H9 (cell line): ENCODE measurements at regions not wholly inside any gene's neighbourhood (a gene's known extent, or its start where the extent isn't known, plus 50 kb on each side); places are given as distances from the start of the nearest gene placed in this dataset.

Experiments used
- DNase-seq: peaks from one replicate; pipeline ENCODE4 v3.0.0-alpha.2; 2017
- H2AFZ ChIP-seq: one replicate; pipeline ENCODE4 v1.6.1; 2013; ENCODE audit warnings: mild to moderate bottlenecking, low read length, control low read depth, moderate library complexity
- H2AK5ac ChIP-seq: 2 replicates; pipeline ENCODE4 v1.6.1; 2013; ENCODE audit warnings: low read length, control low read depth, mixed read lengths; ENCODE audit not compliant: insufficient read length
- H2BK120ac ChIP-seq: one replicate; pipeline ENCODE4 v1.6.1; 2013; ENCODE audit warnings: low read depth, mild to moderate bottlenecking, low read length, control low read depth, inconsistent platforms; ENCODE audit not compliant: poor library complexity, severe bottlenecking
- H2BK12ac ChIP-seq: 2 replicates; pipeline ENCODE4 v1.6.1; 2013; ENCODE audit warnings: low read length, control low read depth, mixed read lengths, low read depth; ENCODE audit not compliant: insufficient read length
- H2BK15ac ChIP-seq: 2 replicates; pipeline ENCODE4 v1.6.1; 2013; ENCODE audit warnings: low read depth, low read length, control low read depth
- H2BK20ac ChIP-seq: one replicate; pipeline ENCODE4 v1.6.1; 2013; ENCODE audit warnings: low read depth, mild to moderate bottlenecking, low read length, control low read depth, inconsistent platforms; ENCODE audit not compliant: poor library complexity, severe bottlenecking
- H2BK5ac ChIP-seq: 2 replicates; pipeline ENCODE4 v1.6.1; 2013; ENCODE audit warnings: low read length, control low read depth, mixed read lengths; ENCODE audit not compliant: insufficient read length
- H3K14ac ChIP-seq: 2 replicates; pipeline ENCODE4 v1.6.1; 2013; ENCODE audit warnings: low read length, control low read depth; ENCODE audit not compliant: insufficient read depth
- H3K18ac ChIP-seq: 2 replicates; pipeline ENCODE4 v1.6.1; 2013; ENCODE audit warnings: low read depth, mild to moderate bottlenecking, mixed read lengths, low read length, control low read depth; ENCODE audit not compliant: insufficient read length
- H3K23ac ChIP-seq: 2 replicates; pipeline ENCODE4 v1.6.1; 2013; ENCODE audit warnings: low read length, control low read depth, mixed read lengths, low read depth; ENCODE audit not compliant: insufficient read length
- H3K23me2 ChIP-seq: 2 replicates; pipeline ENCODE4 v1.6.1; 2013; ENCODE audit warnings: low read depth, mild to moderate bottlenecking, mixed read lengths, low read length, control low read depth; ENCODE audit not compliant: insufficient read length, poor library complexity, severe bottlenecking
- H3K27ac ChIP-seq: 2 replicates; pipeline ENCODE4 v1.5.1; 2013; ENCODE audit warnings: low read length, control low read depth, mixed read lengths, low read depth; ENCODE audit not compliant: insufficient read length
- H3K27me3 ChIP-seq: 2 replicates; pipeline ENCODE4 v1.6.1; 2013; ENCODE audit warnings: low read length, control low read depth, inconsistent platforms; ENCODE audit not compliant: insufficient read depth
- H3K4ac ChIP-seq: 2 replicates; pipeline ENCODE4 v1.6.1; 2013; ENCODE audit warnings: low read depth, mild to moderate bottlenecking, control low read depth, inconsistent platforms, low read length, moderate library complexity
- H3K4me1 ChIP-seq: 2 replicates; pipeline ENCODE4 v1.6.1; 2013; ENCODE audit warnings: low read length, control low read depth, inconsistent platforms; ENCODE audit not compliant: insufficient read depth
- H3K4me2 ChIP-seq: 2 replicates; pipeline ENCODE4 v1.6.1; 2013; ENCODE audit warnings: low read length, control low read depth, mixed read lengths; ENCODE audit not compliant: insufficient read length, insufficient read depth
- H3K56ac ChIP-seq: 2 replicates; pipeline ENCODE4 v1.6.1; 2013; ENCODE audit warnings: low read depth, mild to moderate bottlenecking, mixed read lengths, low read length, control low read depth; ENCODE audit not compliant: insufficient read length
- H3K79me1 ChIP-seq: 2 replicates; pipeline ENCODE4 v1.6.1; 2013; ENCODE audit warnings: low read depth, mild to moderate bottlenecking, moderate library complexity, low read length, control low read depth, inconsistent platforms; ENCODE audit not compliant: insufficient read depth, poor library complexity, severe bottlenecking
- H3K79me2 ChIP-seq: 2 replicates; pipeline ENCODE4 v1.6.1; 2013; ENCODE audit warnings: low read length, control low read depth, inconsistent platforms; ENCODE audit not compliant: insufficient read depth
- H3K9ac ChIP-seq: 2 replicates; pipeline ENCODE4 v1.6.1; 2013; ENCODE audit warnings: low read length, control low read depth, mixed read lengths; ENCODE audit not compliant: insufficient read length; ENCODE audit errors: extremely low read depth
- H3K9me3 ChIP-seq: one replicate; pipeline ENCODE4 v1.6.1; 2013; ENCODE audit warnings: low read depth, low read length, inconsistent platforms; ENCODE audit not compliant: control insufficient read depth
- H3T11ph ChIP-seq: one replicate; pipeline ENCODE4 v1.6.1; 2013; ENCODE audit warnings: mild to moderate bottlenecking, low read length, control low read depth, inconsistent platforms
- H4K20me1 ChIP-seq: one replicate; pipeline ENCODE4 v1.6.1; 2013; ENCODE audit not compliant: control insufficient read depth, insufficient read length, insufficient read depth
- H4K5ac ChIP-seq: 2 replicates; pipeline ENCODE4 v1.6.1; 2013; ENCODE audit warnings: low read depth, mild to moderate bottlenecking, mixed read lengths, low read length, control low read depth; ENCODE audit not compliant: insufficient read length
- H4K8ac ChIP-seq: replicated peaks from 2 replicates; pipeline ENCODE4 v1.6.1; 2013; ENCODE audit warnings: low read length, control low read depth, mixed read lengths, low read depth; ENCODE audit not compliant: insufficient read length
- H4K91ac ChIP-seq: 2 replicates; pipeline ENCODE4 v1.6.1; 2013; ENCODE audit warnings: low read depth, mild to moderate bottlenecking, moderate library complexity, mixed read lengths, low read length, control low read depth; ENCODE audit not compliant: insufficient read length
- H3K27ac Mint-ChIP-seq, 3 experiments: 2 replicates in 2 of 3; 3 replicates in 1 of 3; pipeline ENCODE4 v1.8.0; 2020 to 2021; ENCODE audit warnings: mixed read lengths in 3 of 3, mild to moderate bottlenecking in 1 of 3, moderate library complexity in 1 of 3
- H3K27me3 Mint-ChIP-seq: 2 replicates; pipeline ENCODE4 v1.8.0; 2021; ENCODE audit warnings: low read depth, mild to moderate bottlenecking, moderate library complexity, mixed read lengths
- H3K36me3 Mint-ChIP-seq, 3 experiments: 2 replicates in 2 of 3; 3 replicates in 1 of 3; pipeline ENCODE4 v1.8.0; 2020 to 2021; ENCODE audit warnings: low read depth in 3 of 3, mixed read lengths in 3 of 3; ENCODE audit not compliant: insufficient read depth in 1 of 3
- H3K4me1 Mint-ChIP-seq, 2 experiments: 2 replicates each; pipeline ENCODE4 v1.8.0; 2020; ENCODE audit warnings: mixed read lengths in 2 of 2
- H3K4me3 Mint-ChIP-seq, 2 experiments: 2 replicates in 1 of 2; 3 replicates in 1 of 2; pipeline ENCODE4 v1.8.0; 2020 to 2021; ENCODE audit warnings: mild to moderate bottlenecking in 2 of 2, mixed read lengths in 2 of 2, moderate library complexity in 1 of 2
- H3K9me3 Mint-ChIP-seq, 2 experiments: 2 replicates in 1 of 2; 3 replicates in 1 of 2; pipeline ENCODE4 v1.8.0; 2020; ENCODE audit warnings: mild to moderate bottlenecking in 2 of 2, mixed read lengths in 2 of 2, moderate library complexity in 1 of 2
- CTCF ChIP-seq: fragments of 200-600 bp; sonication (generic); conservative IDR thresholded peaks from 3 replicates; pipeline ENCODE4 v1.8.0; 2021; ENCODE audit warnings: antibody characterized with exemption, mild to moderate bottlenecking
- WGBS: extraction: QIAGEN DNeasy Blood & Tissue Kit; methylation state at CpG from one replicate; pipeline ENCODE4 v1.1.7; 2013; ENCODE audit warnings: missing lambda C conversion rate, low lambda C conversion rate, mixed read lengths; ENCODE audit not compliant: insufficient read length; ENCODE audit errors: extremely low coverage; 5-methylcytosine and 5-hydroxymethylcytosine counted together

DNA sequence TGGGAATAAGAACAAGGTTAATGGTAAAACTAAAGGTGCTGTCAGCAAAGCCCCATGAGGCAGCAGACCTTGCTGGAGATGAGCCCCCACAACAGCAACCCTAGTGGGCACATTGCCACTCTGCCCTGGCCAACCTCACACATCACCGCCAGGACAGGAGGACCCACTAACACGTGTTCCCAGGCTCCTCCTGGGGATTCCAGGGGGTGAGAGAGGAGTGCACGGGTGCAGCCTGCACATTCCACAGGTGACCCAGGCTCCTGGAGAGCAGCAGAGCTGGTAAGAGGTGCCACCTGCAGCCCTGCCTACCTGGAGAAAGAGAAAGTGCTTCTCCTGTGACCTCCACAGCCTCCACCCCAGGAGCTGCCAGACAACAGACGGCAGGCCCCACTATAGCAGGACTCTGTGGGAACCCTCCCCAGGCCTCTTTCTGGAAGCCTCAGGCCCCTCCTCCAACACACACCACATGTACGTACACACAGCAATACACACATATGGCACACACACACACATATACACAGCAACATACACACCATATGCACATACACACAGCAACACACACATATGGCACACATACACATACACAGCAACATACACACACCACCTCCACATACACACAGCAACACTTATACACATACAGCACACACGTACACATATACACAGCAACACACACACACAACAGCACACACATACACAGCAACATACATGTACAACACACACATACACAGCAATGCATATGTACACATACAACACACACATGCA is 187.1 kb downstream of the GLI2 start:
- Histone ChIP-seq H3K18ac (no peak overlapping the region), H3T11ph (no peak overlapping the region), H3K23ac (no peak overlapping the region), H3K27ac (no peak overlapping the region), H3K9ac (no peak overlapping the region), H2BK15ac (no peak overlapping the region), H3K4ac (no peak overlapping the region), H3K4me1 (no peaks in the 10 kb centered on the region), H3K27me3 (no peaks in the 10 kb centered on the region), H3K9me3 (no peaks in the 10 kb centered on the region), H4K91ac (no peak overlapping the region), H2AK5ac (no peak overlapping the region), H4K20me1 (no peaks in the 10 kb centered on the region), H3K4me2 (no peak overlapping the region), H3K79me2 (no peaks in the 10 kb centered on the region; the same call in 1 of the 2 replicates), H4K8ac (no peak overlapping the region), H3K14ac (no peak overlapping the region), H4K5ac (peak overlapping the region; percentile 8), H2BK12ac (no peak overlapping the region), H2BK5ac (no peak overlapping the region), H3K23me2 (no peaks in the 10 kb centered on the region), H3K56ac (no peak overlapping the region), H3K79me1 (no peaks in the 10 kb centered on the region), H2AFZ (no peak overlapping the region), H2BK20ac (no peak overlapping the region), H2BK120ac (no peak overlapping the region)
- peaks cover 0 to 6% (median 5%) of the 10 kb centered on the region in 3 experiments; a peak in 6 of 7 replicates for H3K36me3 Mint-ChIP-seq
- H3K27me3 Mint-ChIP-seq: no peaks in the 10 kb centered on the region; the same call in 1 of the 2 replicates
- no peak for TF ChIP-seq CTCF
- no peak overlapping the region for H3K4me3 Mint-ChIP-seq
- no peak for DNase-seq
- no CpG with 5 or more reads among the region's 6 CpGs for WGBS
- H3K9me3 Mint-ChIP-seq: no peaks in the 10 kb centered on the region
- no peak overlapping the region for H3K27ac Mint-ChIP-seq
- peaks cover 0 to 2% of the 10 kb centered on the region in 2 experiments; a peak in 1 of 4 replicates for H3K4me1 Mint-ChIP-seq
